Activated CD4-positive, alpha-beta T cell treated with anti-CD3 and anti-CD28 coated beads, Interleukin-2, amount 10 ng/mL, durations not matched to agents 24 days and 14 days (primary cell): ENCODE measurements at regions not wholly inside any gene's neighbourhood (a gene's known extent, or its start where the extent isn't known, plus 50 kb on each side); places are given as distances from the start of the nearest gene placed in this dataset.

Experiments
- DNase-seq: peaks from one replicate; pipeline ENCODE4 v3.0.0; 2022
- H3K27ac Mint-ChIP-seq: one replicate; pipeline ENCODE4 v1.8.0; 2022; ENCODE audit warnings: mild to moderate bottlenecking, mixed read lengths
- H3K27me3 Mint-ChIP-seq: one replicate; pipeline ENCODE4 v1.8.0; 2022; ENCODE audit warnings: mixed read lengths
- H3K36me3 Mint-ChIP-seq: one replicate; pipeline ENCODE4 v1.8.0; 2022; ENCODE audit warnings: low read depth, mild to moderate bottlenecking, mixed read lengths
- H3K4me1 Mint-ChIP-seq: one replicate; pipeline ENCODE4 v1.8.0; 2021; ENCODE audit warnings: mixed read lengths
- H3K4me3 Mint-ChIP-seq: one replicate; pipeline ENCODE4 v1.8.0; 2022; ENCODE audit warnings: mild to moderate bottlenecking, moderate library complexity, mixed read lengths
- H3K9me3 Mint-ChIP-seq: one replicate; pipeline ENCODE4 v1.8.0; 2021; ENCODE audit warnings: mixed read lengths
- intact Hi-C: fragments of 100-400 bp; cut with micrococcal nuclease; formaldehyde crosslinking; loops from one replicate; pipeline ENCODE4 v1.15.1; 2023

GRCh38 chr20:37643400-37643799 is 50.4 kb upstream of the CTNNBL1 start:
- intact Hi-C loops: no loop called here
- no peak overlapping the region for H3K4me3 Mint-ChIP-seq
- no peaks in the 10 kb centered on the region for H3K4me1 Mint-ChIP-seq
- DNase-seq: no peak
- H3K9me3 Mint-ChIP-seq: no peaks in the 10 kb centered on the region
- no peak overlapping the region for H3K27ac Mint-ChIP-seq
- peaks cover 39% of the 10 kb centered on the region for H3K27me3 Mint-ChIP-seq
- H3K36me3 Mint-ChIP-seq: no peaks in the 10 kb centered on the region

DNA sequence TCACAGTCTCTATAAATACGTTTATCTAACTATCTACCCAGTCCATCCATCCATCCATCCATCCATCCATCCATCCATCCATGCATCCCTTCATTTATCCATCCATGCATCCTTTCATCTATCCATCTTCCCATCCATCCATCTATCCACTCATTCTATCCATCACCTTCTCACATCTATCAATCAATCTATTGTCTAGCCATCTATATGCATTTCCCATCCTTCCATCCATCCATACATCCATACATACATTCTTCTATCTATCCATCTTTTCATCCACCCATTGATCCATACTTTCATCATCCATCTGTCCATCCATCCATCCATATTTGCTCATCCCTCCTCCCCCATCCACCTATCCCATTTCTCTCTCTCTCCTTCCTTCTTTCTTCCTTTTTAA is 51.6 kb upstream of the CTNNBL1 start:
- no peak overlapping the region for H3K27ac Mint-ChIP-seq
- H3K4me3 Mint-ChIP-seq: no peak overlapping the region
- intact Hi-C loops: no loop called here
- H3K4me1 Mint-ChIP-seq: no peaks in the 10 kb centered on the region
- no peak for DNase-seq
- H3K27me3 Mint-ChIP-seq: peaks cover 37% of the 10 kb centered on the region
- H3K9me3 Mint-ChIP-seq: no peaks in the 10 kb centered on the region
- H3K36me3 Mint-ChIP-seq: no peaks in the 10 kb centered on the region

DNA sequence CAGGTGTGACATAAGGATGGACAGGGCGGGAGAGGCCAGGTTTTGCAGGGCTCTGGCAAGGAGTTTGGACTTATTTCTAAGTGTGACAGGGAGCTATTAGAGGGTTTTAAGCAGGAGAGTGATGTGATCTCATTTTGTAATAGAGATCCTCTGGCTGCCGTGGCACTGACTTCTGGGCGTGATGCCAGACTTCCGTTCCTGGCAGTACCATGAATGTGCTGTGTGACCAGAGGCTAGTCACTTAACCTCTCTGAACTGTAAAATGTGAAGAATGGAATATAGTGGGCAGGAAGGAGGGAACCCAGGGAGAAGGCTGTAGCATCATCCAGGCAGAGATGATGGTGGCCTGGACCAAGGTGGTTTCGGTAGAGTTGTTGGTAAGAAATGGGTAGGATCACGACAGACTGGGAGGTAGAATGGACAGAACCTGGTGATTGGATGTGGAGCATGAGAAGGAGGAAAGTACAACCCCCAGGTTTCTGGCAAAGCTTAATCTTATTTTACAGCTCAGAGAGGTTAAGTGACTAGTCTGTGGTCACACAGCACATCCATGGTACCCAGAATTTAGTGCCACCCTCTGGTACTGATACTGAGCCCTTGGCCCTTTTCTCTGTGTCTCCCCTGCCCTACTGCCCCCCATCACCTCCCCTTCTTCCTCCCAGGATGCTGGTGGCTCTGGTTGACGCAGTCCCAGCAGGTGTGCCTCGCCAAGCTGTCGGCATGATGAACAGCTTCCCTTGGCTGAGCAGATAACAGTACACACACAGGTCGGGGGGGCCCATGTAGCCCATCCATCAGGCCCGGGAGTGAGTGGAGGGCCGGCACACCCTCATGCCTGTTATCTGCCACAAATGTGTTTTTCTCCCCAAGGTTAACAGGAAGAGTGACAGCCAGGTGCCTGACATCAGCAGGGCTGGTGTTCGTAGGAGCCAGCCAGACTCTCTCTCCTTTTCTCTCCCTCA is 52.9 kb upstream of the CTNNBL1 start:
- Mint-ChIP-seq H3K4me1 (no peaks in the 10 kb centered on the region), H3K9me3 (peaks cover under 1% of the 10 kb centered on the region), H3K27ac (no peak overlapping the region), H3K36me3 (no peaks in the 10 kb centered on the region), H3K4me3 (no peak overlapping the region), H3K27me3 (peaks cover 35% of the 10 kb centered on the region)
- no peak for DNase-seq
- intact Hi-C loops: no loop called here

GRCh38 chr20:37638527-37638926 is 55.3 kb upstream of the CTNNBL1 start:
- H3K27me3 Mint-ChIP-seq: peaks cover 28% of the 10 kb centered on the region
- intact Hi-C loops: no loop called here

DNA sequence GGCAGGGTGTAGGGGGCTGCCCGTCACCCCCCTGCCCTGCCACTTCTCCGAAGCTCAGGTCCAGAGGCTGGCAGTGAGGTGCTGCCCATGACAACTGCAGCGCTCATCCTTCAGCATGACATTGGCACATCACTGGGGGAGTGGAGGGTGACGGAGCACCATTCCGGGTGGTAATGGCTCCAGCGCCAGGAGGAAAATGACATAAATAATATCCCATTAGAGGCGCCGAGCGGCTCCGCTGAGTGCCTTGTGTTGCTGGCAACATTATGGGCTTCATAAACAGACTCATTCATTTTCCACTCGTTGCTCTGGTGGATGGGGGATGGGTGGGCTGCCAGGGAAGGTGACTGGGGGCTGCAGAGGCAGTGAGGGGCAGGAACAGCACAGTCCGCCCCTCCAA is 56.9 kb upstream of the CTNNBL1 start:
- H3K27me3 Mint-ChIP-seq: peaks cover 18% of the 10 kb centered on the region
- no peaks in the 10 kb centered on the region for H3K4me1 Mint-ChIP-seq
- H3K4me3 Mint-ChIP-seq: no peak overlapping the region
- no peak overlapping the region for H3K27ac Mint-ChIP-seq
- no peaks in the 10 kb centered on the region for H3K36me3 Mint-ChIP-seq
- intact Hi-C loops: no loop called here
- no peak for DNase-seq
- peaks cover 6% of the 10 kb centered on the region for H3K9me3 Mint-ChIP-seq

More at GRCh38 chr20:37638527-37638926, 55.3 kb upstream of the CTNNBL1 start:
- H3K27ac Mint-ChIP-seq: no peak overlapping the region
- H3K9me3 Mint-ChIP-seq: peaks cover 6% of the 10 kb centered on the region
- DNase-seq: no peak
- no peak overlapping the region for H3K4me3 Mint-ChIP-seq
- H3K4me1 Mint-ChIP-seq: no peaks in the 10 kb centered on the region
- no peaks in the 10 kb centered on the region for H3K36me3 Mint-ChIP-seq

DNA sequence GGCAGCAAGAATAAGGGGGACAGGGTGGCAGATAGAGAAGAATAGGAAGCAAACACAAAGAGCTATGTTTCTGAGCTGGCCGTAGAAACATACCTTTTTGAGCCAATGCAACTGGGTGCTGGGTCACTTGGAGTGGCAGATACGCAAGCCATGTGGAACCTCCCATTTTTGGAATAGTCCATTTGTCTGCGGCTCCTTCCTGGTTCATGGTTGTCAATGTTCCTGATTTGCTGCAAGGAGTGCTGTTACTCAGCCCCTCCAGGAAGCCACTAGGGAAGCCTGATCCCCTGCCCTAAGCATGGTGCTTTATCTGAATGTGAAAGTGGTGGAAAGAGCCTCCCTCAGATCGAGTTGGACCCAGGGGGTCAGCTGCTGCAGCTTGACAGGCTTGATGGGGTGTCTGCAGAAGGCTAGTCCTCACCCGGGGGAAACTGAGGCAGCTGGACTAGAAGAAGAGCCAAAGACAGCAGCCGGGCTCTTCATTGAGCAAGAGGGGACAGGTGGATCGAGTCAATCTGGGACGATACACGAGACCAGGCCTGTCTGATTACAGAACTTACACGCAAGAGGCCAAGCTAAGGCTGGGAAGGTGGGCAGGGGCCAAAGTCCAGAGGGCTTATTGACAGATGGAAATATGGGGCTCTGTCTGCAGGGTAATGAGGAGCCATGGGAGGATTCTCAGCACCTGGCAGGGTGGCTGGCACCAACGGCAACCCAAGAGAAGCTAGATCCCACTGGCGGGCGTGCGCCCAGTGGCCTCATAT is 57.4 kb upstream of the CTNNBL1 start:
- no peak overlapping the region for H3K4me3 Mint-ChIP-seq
- no peaks in the 10 kb centered on the region for H3K4me1 Mint-ChIP-seq

GRCh38 chr20:37630993-37631392 is 62.8 kb upstream of the CTNNBL1 start:
- Mint-ChIP-seq H3K36me3 (no peaks in the 10 kb centered on the region), H3K27me3 (peaks cover 18% of the 10 kb centered on the region), H3K27ac (no peak overlapping the region), H3K4me3 (no peak overlapping the region), H3K9me3 (peaks cover 6% of the 10 kb centered on the region), H3K4me1 (no peaks in the 10 kb centered on the region)
- intact Hi-C loops: no loop called here
- DNase-seq: no peak

More for the DNA sequence above, 57.4 kb upstream of the CTNNBL1 start:
- H3K27me3 Mint-ChIP-seq: peaks cover 15% of the 10 kb centered on the region
- H3K36me3 Mint-ChIP-seq: no peaks in the 10 kb centered on the region
- intact Hi-C loops: no loop called here
- DNase-seq: no peak
- no peak overlapping the region for H3K27ac Mint-ChIP-seq
- peaks cover 6% of the 10 kb centered on the region for H3K9me3 Mint-ChIP-seq

DNA sequence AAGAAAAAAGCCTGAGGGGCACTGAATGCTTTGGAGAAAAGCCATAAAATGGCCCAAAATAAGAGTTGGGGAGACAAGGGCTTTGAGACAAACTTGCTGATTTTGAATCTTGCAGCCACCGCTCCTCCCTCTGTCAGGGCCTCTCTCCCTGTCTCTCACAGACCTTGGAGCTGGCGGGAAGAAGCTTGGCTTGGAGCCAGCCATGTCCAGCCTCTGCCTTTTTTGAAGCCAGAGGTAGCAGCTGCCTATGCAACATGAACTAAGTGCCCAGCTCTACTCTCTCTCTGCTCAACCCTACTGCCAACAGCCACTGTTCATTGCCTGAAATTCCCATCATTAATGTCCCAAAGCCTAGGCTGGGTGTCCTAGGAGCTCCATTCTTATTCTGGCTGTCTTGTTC is 63.7 kb upstream of the CTNNBL1 start:
- Mint-ChIP-seq H3K4me3 (no peak overlapping the region), H3K27ac (no peak overlapping the region)
- DNase-seq: no peak

DNA sequence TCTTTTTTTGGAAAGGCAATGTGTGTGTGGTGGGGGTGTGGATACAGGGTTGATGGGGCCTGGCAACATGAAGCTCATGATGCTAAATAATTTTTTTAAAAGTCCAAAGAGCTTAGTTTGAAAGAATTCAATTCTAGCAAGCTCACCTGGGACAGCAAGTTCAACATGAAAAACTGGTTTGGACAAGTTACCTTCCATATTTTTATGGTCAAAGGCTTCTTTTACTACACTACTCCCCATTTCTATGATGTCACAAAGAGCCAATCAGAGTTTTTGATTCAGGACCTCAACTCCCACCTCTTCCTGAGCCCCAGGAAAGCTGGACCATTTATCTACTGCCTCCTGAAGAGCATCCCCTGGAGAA is 66.1 kb upstream of the CTNNBL1 start:
- Mint-ChIP-seq H3K4me1 (no peaks in the 10 kb centered on the region), H3K4me3 (no peak overlapping the region), H3K36me3 (no peaks in the 10 kb centered on the region), H3K27ac (no peak overlapping the region), H3K9me3 (no peaks in the 10 kb centered on the region), H3K27me3 (peaks cover 18% of the 10 kb centered on the region)
- intact Hi-C loops: no loop called here
- DNase-seq: no peak

More for the DNA sequence above, 63.7 kb upstream of the CTNNBL1 start:
- Mint-ChIP-seq H3K4me1 (no peaks in the 10 kb centered on the region), H3K9me3 (no peaks in the 10 kb centered on the region), H3K36me3 (no peaks in the 10 kb centered on the region), H3K27me3 (peaks cover 18% of the 10 kb centered on the region)
- intact Hi-C loops: no loop called here

DNA sequence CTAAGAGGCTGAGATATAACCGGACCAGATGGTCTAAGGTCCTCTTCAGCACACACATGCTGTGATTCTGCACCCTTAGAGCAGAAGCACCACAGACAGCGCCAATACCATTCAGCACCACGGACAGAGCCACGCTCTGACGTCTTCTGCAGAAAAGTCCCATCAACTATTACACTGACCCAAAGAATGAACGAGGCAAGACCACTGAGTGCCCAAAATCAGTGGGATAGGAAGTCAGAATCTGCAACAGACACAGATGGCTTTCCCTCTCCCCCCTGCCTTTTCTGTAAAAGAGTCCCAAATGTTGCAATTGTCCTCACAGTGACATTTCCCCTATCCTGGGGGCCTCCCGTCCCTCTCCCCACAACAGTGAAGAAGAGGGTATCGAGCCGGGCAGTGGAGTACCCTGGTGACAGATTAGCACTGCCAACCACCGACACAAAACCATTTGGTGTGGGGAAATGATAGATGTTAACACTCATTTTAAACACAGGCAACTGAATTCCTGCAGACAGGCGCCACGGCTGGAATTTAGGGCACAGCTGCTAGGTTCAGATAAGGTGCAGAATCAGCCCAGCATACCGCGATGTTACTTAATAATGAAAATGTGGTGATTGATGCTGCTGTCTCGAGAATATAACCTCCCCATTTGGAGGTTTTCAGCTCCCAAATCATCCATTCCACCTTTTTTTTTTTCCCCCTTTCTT is 66.6 kb upstream of the CTNNBL1 start:
- H3K27me3 Mint-ChIP-seq: peaks cover 18% of the 10 kb centered on the region
- H3K4me1 Mint-ChIP-seq: no peaks in the 10 kb centered on the region
- no peaks in the 10 kb centered on the region for H3K36me3 Mint-ChIP-seq
- no peak overlapping the region for H3K4me3 Mint-ChIP-seq
- DNase-seq: peak; percentile 83
- H3K27ac Mint-ChIP-seq: no peak overlapping the region
- intact Hi-C loops: no loop called here
- no peaks in the 10 kb centered on the region for H3K9me3 Mint-ChIP-seq

- Mint-ChIP-seq H3K4me3 (no peak overlapping the region), H3K27me3 (peaks cover 20% of the 10 kb centered on the region), H3K36me3 (no peaks in the 10 kb centered on the region), H3K4me1 (no peaks in the 10 kb centered on the region), H3K9me3 (no peaks in the 10 kb centered on the region), H3K27ac (no peak overlapping the region)
- no peak for DNase-seq
- intact Hi-C loops: no loop called here
Observed at GRCh38 chr20:37624963-37625362, 68.9 kb upstream of the CTNNBL1 start.

DNA sequence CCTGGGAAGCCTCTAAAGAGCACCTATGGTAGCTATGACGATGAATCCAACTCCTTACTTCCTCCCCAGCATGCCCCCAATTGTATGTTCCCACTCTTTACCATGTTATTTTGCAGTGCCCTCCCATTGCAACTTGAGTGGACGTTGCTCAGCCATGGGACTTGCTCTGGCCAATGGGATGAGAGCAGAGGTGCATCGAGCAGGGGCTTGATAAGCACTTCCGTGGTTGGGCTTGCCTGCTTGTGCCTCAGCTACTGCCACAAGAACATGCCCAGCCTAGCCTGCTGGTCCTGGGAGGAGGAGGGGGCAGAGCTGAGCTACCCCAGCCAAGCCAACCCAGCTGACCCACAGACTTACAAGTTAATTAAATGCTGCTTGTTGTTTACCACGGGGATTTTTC is 71.1 kb upstream of the CTNNBL1 start:
- no peaks in the 10 kb centered on the region for H3K9me3 Mint-ChIP-seq
- no peak for DNase-seq
- peaks cover 14% of the 10 kb centered on the region for H3K27me3 Mint-ChIP-seq
- intact Hi-C loops: no loop called here
- no peak overlapping the region for H3K4me3 Mint-ChIP-seq
- H3K27ac Mint-ChIP-seq: no peak overlapping the region
- no peaks in the 10 kb centered on the region for H3K4me1 Mint-ChIP-seq
- no peaks in the 10 kb centered on the region for H3K36me3 Mint-ChIP-seq

DNA sequence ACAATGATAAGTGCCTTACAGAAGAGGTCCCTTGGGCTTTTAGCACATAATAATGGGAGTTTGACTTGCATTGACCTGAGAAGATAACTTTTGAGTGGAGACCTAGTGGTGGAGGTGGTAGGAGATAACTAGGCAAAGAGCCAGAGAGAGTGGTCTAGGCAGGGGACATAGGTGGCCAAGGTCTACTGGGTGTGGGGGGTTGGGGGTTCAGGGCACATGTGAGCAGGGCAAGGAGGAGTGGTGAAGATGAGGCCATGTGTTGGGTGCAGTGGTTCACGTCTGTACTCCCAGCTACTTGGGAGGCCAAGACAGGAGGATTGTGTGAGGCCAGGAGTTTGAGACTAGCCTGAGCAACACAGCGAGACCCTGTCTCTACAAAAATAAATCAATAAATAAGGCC is 74.3 kb upstream of the CTNNBL1 start:
- Mint-ChIP-seq H3K27ac (no peak overlapping the region), H3K9me3 (no peaks in the 10 kb centered on the region), H3K36me3 (no peaks in the 10 kb centered on the region), H3K27me3 (peaks cover 16% of the 10 kb centered on the region), H3K4me3 (no peak overlapping the region), H3K4me1 (no peaks in the 10 kb centered on the region)
- intact Hi-C loops: no loop called here
- DNase-seq: no peak

- intact Hi-C loops: no loop called here
- no peak overlapping the region for H3K4me3 Mint-ChIP-seq
Observed at GRCh38 chr20:37616110-37616425, 77.8 kb upstream of the CTNNBL1 start.

More at GRCh38 chr20:37616110-37616425, 77.8 kb upstream of the CTNNBL1 start:
- no peaks in the 10 kb centered on the region for H3K36me3 Mint-ChIP-seq
- no peaks in the 10 kb centered on the region for H3K4me1 Mint-ChIP-seq
- no peaks in the 10 kb centered on the region for H3K9me3 Mint-ChIP-seq
- no peak overlapping the region for H3K27ac Mint-ChIP-seq
- peaks cover 16% of the 10 kb centered on the region for H3K27me3 Mint-ChIP-seq
- DNase-seq: no peak
